Endometrium (tissue), 2 donors: ENCODE measurements at regions not wholly inside any gene's neighbourhood (a gene's known extent, or its start where the extent isn't known, plus 50 kb on each side); places are given as distances from the start of the nearest gene placed in this dataset.
"Not testable (repeated sequence)": the region's sequence is repeated elsewhere in the genome, so short reads cannot be mapped to it uniquely, and the experiment has no call there.

Experiments used
- FAIRE-seq: peaks from 2 replicates; lab custom pipeline; 2012; peaks lifted over from hg19 to GRCh38; lab: Jason Lieb, UNC
- donor health status: control.
- donor health status: control.

- no peak for FAIRE-seq
Observed at GRCh38 chr7:87007038-87007437, 52.4 kb downstream of the ELAPOR2 start.

GRCh38 chr7:87004956-87005355, 54.5 kb downstream of the ELAPOR2 start:
- FAIRE-seq, result no peak

GRCh38 chr7:87003872-87004798, 55.3 kb downstream of the ELAPOR2 start:
- no peak for FAIRE-seq

- FAIRE-seq, result no peak
Observed at GRCh38 chr7:87001214-87001613, 58.2 kb downstream of the ELAPOR2 start.

GRCh38 chr7:87000344-87000743, 59.1 kb downstream of the ELAPOR2 start:
- FAIRE-seq, result no peak

GRCh38 chr7:86999750-87000149, 59.7 kb downstream of the ELAPOR2 start:
- FAIRE-seq, result no peak

GRCh38 chr7:86995814-86996213, 63.6 kb downstream of the ELAPOR2 start:
- no peak for FAIRE-seq

GRCh38 chr7:86995052-86995725, 64.3 kb downstream of the ELAPOR2 start:
- FAIRE-seq, result no peak

- FAIRE-seq, result no peak
Observed at GRCh38 chr7:86991771-86992191, 67.7 kb downstream of the ELAPOR2 start.

GRCh38 chr7:86991093-86991769, 68.2 kb downstream of the ELAPOR2 start:
- FAIRE-seq, result no peak

GRCh38 chr7:86989407-86989806, 70.0 kb downstream of the ELAPOR2 start:
- no peak for FAIRE-seq

- not testable (repeated sequence) for FAIRE-seq
Observed at GRCh38 chr7:86987834-86988233, 71.6 kb downstream of the ELAPOR2 start.

GRCh38 chr7:86987358-86987757, 72.1 kb downstream of the ELAPOR2 start:
- FAIRE-seq, result not testable (repeated sequence)

GRCh38 chr7:86985342-86985741, 74.1 kb downstream of the ELAPOR2 start:
- FAIRE-seq, result not testable (repeated sequence)

- not testable (repeated sequence) for FAIRE-seq
Observed at GRCh38 chr7:86983654-86984053, 75.8 kb downstream of the ELAPOR2 start.

GRCh38 chr7:86981937-86982336, 77.5 kb downstream of the ELAPOR2 start:
- FAIRE-seq, result not testable (repeated sequence)

GRCh38 chr7:86981127-86981526, 78.3 kb downstream of the ELAPOR2 start:
- no peak for FAIRE-seq

- no peak for FAIRE-seq
Observed at GRCh38 chr7:86980223-86980622, 79.2 kb downstream of the ELAPOR2 start.

GRCh38 chr7:86978808-86979506, 80.5 kb downstream of the ELAPOR2 start:
- FAIRE-seq, result no peak

- no peak for FAIRE-seq
Observed at GRCh38 chr7:86976958-86977357, 82.5 kb downstream of the ELAPOR2 start.

GRCh38 chr7:86975914-86976313, 83.5 kb downstream of the ELAPOR2 start:
- no peak for FAIRE-seq

- no peak for FAIRE-seq
Observed at GRCh38 chr7:86975449-86975848, 84.0 kb downstream of the ELAPOR2 start.
